HEK293 (cell line): ENCODE measurements at regions not wholly inside any gene's neighbourhood (a gene's known extent, or its start where the extent isn't known, plus 50 kb on each side); places are given as distances from the start of the nearest gene placed in this dataset.

Experiments used
- ZFP37 ChIP-seq: fragments of 450-650 bp; formaldehyde crosslinking; IDR thresholded peaks from 2 replicates; pipeline ENCODE4 v1.5.1; 2016; ENCODE audit warnings: missing biosample characterization, missing genetic modification characterization
- ZNF26 ChIP-seq: fragments of 450-650 bp; formaldehyde crosslinking; IDR thresholded peaks from 2 replicates; pipeline ENCODE4 v1.5.1; 2016; ENCODE audit warnings: missing biosample characterization, missing genetic modification characterization
- ZNF416 ChIP-seq: fragments of 450-650 bp; formaldehyde crosslinking; IDR thresholded peaks from 2 replicates; pipeline ENCODE4 v1.5.1; 2016; ENCODE audit warnings: missing biosample characterization, missing genetic modification characterization
- TF ChIP-seq, protein P1 (sequence below): fragments of 450-650 bp; formaldehyde crosslinking; IDR thresholded peaks from 2 replicates; pipeline ENCODE4 v1.5.1; 2016; ENCODE audit warnings: missing biosample characterization, missing genetic modification characterization
- TF ChIP-seq, protein P2 (sequence below): IDR thresholded peaks from 2 replicates; pipeline ENCODE4 v1.6.1; 2011; ENCODE audit warnings: mild to moderate bottlenecking, low read depth, low read length, borderline replicate concordance
- TF ChIP-seq, protein P3 (sequence below): fragments of 450-650 bp; formaldehyde crosslinking; IDR thresholded peaks from 2 replicates; pipeline ENCODE4 v1.5.1; 2016; ENCODE audit warnings: missing biosample characterization, missing genetic modification characterization, low read depth

DNA sequence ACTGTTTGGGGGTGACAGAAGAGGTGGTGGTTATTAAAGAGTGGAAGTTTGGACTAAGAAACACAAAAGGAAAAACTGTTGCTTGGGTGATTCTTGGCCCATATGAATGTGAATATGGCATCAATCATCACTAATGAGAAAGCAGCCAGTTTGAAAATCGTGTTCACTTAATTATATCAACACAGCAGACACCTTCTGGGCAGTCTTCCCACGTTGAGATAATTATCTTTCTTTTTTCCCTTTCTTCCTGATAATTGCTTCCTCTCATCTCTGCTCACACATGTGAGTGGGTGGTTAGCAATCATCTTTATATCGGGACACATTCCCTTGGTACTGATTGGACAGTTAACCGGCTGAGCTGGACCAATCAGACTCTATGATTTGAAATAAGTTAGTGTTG lies 539.7 kb downstream of the AACS start:
- TF ChIP-seq, protein P1, sequence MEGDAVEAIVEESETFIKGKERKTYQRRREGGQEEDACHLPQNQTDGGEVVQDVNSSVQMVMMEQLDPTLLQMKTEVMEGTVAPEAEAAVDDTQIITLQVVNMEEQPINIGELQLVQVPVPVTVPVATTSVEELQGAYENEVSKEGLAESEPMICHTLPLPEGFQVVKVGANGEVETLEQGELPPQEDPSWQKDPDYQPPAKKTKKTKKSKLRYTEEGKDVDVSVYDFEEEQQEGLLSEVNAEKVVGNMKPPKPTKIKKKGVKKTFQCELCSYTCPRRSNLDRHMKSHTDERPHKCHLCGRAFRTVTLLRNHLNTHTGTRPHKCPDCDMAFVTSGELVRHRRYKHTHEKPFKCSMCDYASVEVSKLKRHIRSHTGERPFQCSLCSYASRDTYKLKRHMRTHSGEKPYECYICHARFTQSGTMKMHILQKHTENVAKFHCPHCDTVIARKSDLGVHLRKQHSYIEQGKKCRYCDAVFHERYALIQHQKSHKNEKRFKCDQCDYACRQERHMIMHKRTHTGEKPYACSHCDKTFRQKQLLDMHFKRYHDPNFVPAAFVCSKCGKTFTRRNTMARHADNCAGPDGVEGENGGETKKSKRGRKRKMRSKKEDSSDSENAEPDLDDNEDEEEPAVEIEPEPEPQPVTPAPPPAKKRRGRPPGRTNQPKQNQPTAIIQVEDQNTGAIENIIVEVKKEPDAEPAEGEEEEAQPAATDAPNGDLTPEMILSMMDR (tag by site-specific recombination), result no peak
- no peak for TF ChIP-seq ZNF26 (tag by site-specific recombination)
- no peak for TF ChIP-seq ZFP37
- TF ChIP-seq ZNF416 (tag by site-specific recombination), result no peak
- TF ChIP-seq, protein P2, sequence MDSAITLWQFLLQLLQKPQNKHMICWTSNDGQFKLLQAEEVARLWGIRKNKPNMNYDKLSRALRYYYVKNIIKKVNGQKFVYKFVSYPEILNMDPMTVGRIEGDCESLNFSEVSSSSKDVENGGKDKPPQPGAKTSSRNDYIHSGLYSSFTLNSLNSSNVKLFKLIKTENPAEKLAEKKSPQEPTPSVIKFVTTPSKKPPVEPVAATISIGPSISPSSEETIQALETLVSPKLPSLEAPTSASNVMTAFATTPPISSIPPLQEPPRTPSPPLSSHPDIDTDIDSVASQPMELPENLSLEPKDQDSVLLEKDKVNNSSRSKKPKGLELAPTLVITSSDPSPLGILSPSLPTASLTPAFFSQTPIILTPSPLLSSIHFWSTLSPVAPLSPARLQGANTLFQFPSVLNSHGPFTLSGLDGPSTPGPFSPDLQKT, result no peak
- TF ChIP-seq, protein P3, sequence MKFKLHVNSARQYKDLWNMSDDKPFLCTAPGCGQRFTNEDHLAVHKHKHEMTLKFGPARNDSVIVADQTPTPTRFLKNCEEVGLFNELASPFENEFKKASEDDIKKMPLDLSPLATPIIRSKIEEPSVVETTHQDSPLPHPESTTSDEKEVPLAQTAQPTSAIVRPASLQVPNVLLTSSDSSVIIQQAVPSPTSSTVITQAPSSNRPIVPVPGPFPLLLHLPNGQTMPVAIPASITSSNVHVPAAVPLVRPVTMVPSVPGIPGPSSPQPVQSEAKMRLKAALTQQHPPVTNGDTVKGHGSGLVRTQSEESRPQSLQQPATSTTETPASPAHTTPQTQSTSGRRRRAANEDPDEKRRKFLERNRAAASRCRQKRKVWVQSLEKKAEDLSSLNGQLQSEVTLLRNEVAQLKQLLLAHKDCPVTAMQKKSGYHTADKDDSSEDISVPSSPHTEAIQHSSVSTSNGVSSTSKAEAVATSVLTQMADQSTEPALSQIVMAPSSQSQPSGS (tag by site-specific recombination), result no peak
